HG02571 (cell line): ENCODE measurements at regions not wholly inside any gene's neighbourhood (a gene's known extent, or its start where the extent isn't known, plus 50 kb on each side); places are given as distances from the start of the nearest gene placed in this dataset.

Experiments used
- ATAC-seq: cut with Tn5 transposase; IDR thresholded peaks from one replicate; pipeline ENCODE4 v1.9.1; 2021; ENCODE audit warnings: mild to moderate bottlenecking, moderate library complexity; ENCODE audit not compliant: unreplicated experiment

- ATAC-seq = no peak
Observed at GRCh38 chr6:165920896-165921671, 246.6 kb downstream of the TBXT start.

GRCh38 chr6:165917576-165917975, 250.1 kb downstream of the TBXT start:
- ATAC-seq = no peak

GRCh38 chr6:165915022-165915770, 252.2 kb upstream of the PDE10A start:
- no peak for ATAC-seq

GRCh38 chr6:165913676-165914570, 250.9 kb upstream of the PDE10A start:
- no peak for ATAC-seq

- no peak for ATAC-seq
Observed at GRCh38 chr6:165910184-165910966, 247.3 kb upstream of the PDE10A start.

GRCh38 chr6:165906736-165907135, 243.7 kb upstream of the PDE10A start:
- no peak for ATAC-seq

- ATAC-seq = no peak
Observed at GRCh38 chr6:165905744-165906143, 242.7 kb upstream of the PDE10A start.

- ATAC-seq = no peak
Observed at GRCh38 chr6:165900970-165901369, 237.9 kb upstream of the PDE10A start.

GRCh38 chr6:165899611-165900010, 236.6 kb upstream of the PDE10A start:
- ATAC-seq = no peak

- no peak for ATAC-seq
Observed at GRCh38 chr6:165895421-165896165, 232.6 kb upstream of the PDE10A start.

GRCh38 chr6:165894171-165894825, 231.3 kb upstream of the PDE10A start:
- no peak for ATAC-seq

GRCh38 chr6:165893431-165893830, 230.4 kb upstream of the PDE10A start:
- no peak for ATAC-seq

- no peak for ATAC-seq
Observed at GRCh38 chr6:165891320-165891719, 228.3 kb upstream of the PDE10A start.

- no peak for ATAC-seq
Observed at GRCh38 chr6:165890404-165890735, 227.3 kb upstream of the PDE10A start.

- no peak for ATAC-seq
Observed at GRCh38 chr6:165889636-165890403, 226.8 kb upstream of the PDE10A start.

GRCh38 chr6:165886169-165886568, 223.1 kb upstream of the PDE10A start:
- ATAC-seq = no peak

- peak; percentile 87 for ATAC-seq
Observed at GRCh38 chr6:165884813-165885765, 222.0 kb upstream of the PDE10A start.
